Lower leg skin (tissue), 4 donors: ENCODE measurements at regions not wholly inside any gene's neighbourhood (a gene's known extent, or its start where the extent isn't known, plus 50 kb on each side); places are given as distances from the start of the nearest gene placed in this dataset.

Source experiments
- DNase-seq, 2 donors: peaks; one replicate each; pipeline ENCODE4 v3.0.0-alpha.2; 2019; ENCODE audit warnings: low spot score in 2 of 2
- H3K4me3 ChIP-seq: fragments of 200-600 bp; sonication (generic); 2 replicates; pipeline ENCODE4 v1.5.1; 2017; ENCODE audit warnings: mild to moderate bottlenecking, low read depth; ENCODE audit not compliant: poor library complexity, severe bottlenecking
- POLR2A ChIP-seq, 2 donors: fragments of 450-650 bp; IDR thresholded peaks; one replicate each; pipeline ENCODE4 v1.6.1; 2016 to 2017; ENCODE audit warnings: antibody characterized with exemption in 2 of 2, mild to moderate bottlenecking in 1 of 2, moderate library complexity in 1 of 2
- whole genome bisulfite sequencing, 2 donors: methylation state at CpG; one replicate each; pipeline ENCODE4 v1.1.5; 2018; 5-methylcytosine and 5-hydroxymethylcytosine counted together
- intact Hi-C: fragments of 100-400 bp; cut with DNase I; formaldehyde crosslinking; loops from one replicate; pipeline ENCODE4 v1.15.0; 2023; ENCODE audit warnings: low total_unique reads
- TF ChIP-seq, protein P1 (sequence below), 3 donors: fragments of 450-650 bp; IDR thresholded peaks; one replicate each; pipeline ENCODE4 v1.5.1; 2016; ENCODE audit warnings: antibody characterized with exemption in 3 of 3, mild to moderate bottlenecking in 3 of 3, moderate library complexity in 2 of 3

GRCh38 chr9:89882930-89883361 is 278.1 kb downstream of the GADD45G start:
- peak in 1 of 2 donors; percentile 9 for DNase-seq
- 93% methylated on average over 7 of the region's 7 CpGs for WGBS, 2 donors
- TF ChIP-seq, protein P1, sequence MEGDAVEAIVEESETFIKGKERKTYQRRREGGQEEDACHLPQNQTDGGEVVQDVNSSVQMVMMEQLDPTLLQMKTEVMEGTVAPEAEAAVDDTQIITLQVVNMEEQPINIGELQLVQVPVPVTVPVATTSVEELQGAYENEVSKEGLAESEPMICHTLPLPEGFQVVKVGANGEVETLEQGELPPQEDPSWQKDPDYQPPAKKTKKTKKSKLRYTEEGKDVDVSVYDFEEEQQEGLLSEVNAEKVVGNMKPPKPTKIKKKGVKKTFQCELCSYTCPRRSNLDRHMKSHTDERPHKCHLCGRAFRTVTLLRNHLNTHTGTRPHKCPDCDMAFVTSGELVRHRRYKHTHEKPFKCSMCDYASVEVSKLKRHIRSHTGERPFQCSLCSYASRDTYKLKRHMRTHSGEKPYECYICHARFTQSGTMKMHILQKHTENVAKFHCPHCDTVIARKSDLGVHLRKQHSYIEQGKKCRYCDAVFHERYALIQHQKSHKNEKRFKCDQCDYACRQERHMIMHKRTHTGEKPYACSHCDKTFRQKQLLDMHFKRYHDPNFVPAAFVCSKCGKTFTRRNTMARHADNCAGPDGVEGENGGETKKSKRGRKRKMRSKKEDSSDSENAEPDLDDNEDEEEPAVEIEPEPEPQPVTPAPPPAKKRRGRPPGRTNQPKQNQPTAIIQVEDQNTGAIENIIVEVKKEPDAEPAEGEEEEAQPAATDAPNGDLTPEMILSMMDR (IDR thresholded peaks at IDR 0.05), result no peak
- no peak for TF ChIP-seq POLR2A (IDR thresholded peaks at IDR 0.05)
- intact Hi-C loops, result no loop called here
- H3K4me3 ChIP-seq, result no peak overlapping the region

DNA sequence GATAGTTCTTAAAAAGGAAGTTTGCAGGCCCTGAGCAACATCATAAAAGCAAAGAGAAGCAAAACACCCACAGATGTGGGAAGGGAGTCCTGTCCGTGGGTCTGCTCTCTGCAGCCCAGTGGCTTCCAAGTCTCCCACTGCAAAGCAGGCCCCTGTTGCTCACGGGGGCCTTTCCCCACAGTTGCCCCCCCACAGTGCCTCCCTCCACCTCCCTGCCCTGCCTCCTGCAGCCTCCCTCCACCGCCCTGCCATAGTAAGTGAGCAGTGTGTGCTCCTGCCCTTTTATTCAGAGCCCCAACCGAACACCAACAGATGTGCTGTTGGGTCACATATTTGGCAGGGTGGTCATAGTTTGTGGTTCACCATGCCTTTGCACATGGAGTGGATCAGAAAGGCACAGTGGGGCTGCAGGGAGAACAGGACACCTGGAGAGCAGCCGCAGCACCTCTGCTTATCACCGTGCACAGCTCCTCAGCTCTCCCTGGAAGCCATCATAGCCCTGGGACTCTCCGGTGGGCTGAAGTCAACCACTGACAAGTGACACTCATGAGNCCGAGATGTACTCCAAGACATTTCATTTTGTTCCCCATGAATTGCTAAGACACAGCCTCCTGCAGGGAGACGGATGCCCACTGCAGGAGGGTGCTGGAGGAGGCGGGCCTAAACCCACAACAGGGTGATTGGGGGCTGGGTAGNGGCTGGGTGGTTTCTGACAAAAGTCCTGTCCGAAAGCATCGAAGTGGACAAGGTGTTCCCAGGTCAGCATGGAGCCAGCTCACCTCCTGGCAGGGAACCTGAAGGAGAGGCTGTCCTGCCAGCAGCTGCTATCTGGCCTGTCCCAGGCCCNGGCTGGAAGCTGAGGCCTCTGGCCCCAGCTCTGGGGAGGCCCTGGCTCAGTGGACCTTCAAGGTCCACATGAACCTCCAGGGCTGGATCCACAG is 278.9 kb downstream of the GADD45G start:
- peak; percentile 11 to 63 for DNase-seq
- 93 to 95% methylated on average over 12 of the region's 12 CpGs for WGBS, 2 donors
- intact Hi-C loops, result no loop called here
- TF ChIP-seq, protein P1 (IDR thresholded peaks at IDR 0.05), result no peak
- TF ChIP-seq POLR2A (IDR thresholded peaks at IDR 0.05), result no peak
- no peak overlapping the region for H3K4me3 ChIP-seq

DNA sequence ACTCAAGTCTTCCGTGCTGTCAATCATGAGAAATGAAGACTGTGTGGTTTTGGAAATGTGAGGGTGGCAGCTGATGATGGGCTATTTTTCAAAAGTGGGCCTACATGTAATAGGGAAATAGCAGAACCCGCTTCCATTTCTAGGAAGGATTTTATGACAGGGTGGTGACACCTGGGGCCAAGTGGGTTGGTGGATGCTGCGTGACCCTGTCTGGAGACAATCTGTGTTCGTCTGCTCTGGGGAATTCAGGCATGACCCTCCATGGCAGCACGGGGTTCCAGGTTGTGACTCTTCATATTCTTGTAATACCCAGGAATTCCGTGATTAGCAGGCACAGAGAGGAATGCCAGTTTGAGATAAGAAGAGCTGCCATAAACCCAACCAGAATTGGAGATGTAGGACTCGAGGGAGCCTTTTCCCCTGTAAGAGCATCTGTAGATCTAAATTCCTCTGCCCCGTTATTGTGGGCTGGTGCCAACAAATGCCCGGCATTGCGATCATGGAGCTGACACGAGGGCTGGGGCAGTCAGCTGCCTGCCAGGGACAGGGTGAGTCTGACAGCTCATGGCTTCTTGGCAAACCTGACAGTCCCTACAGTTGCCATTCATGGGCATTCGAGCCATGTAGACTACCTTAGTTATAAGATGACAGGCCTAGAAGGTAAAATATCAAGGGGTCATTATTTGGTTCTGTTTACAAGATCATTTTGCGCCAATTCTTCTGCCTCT is 279.7 kb downstream of the GADD45G start:
- DNase-seq, result peak; percentile 8 to 70
- WGBS, 2 donors, result 92 to 97% methylated on average over 13 of the region's 13 CpGs
- intact Hi-C loops, result no loop called here

DNA sequence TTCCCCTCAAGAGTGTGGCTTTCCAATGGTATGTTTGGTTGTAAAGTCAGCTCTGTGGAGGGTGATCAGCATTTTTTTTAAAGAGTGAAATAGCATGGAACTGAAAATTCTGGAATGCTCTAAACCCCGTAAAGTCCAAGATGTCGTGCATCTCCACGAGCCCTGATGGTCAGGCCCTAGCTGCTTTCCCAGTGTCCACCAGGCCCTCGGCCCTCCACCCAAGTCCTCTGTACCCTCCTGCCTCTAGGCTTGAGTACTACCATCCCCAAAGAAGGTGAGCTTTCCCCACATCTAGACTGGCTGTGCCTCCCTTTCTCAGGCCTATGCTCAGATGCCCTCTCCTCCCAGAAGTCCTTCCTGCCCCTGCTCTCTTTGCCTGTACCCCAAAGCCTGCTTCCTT is 280.3 kb downstream of the GADD45G start:
- H3K4me3 ChIP-seq, result no peak overlapping the region
- DNase-seq, result peak in 1 of 2 donors; percentile 8
- 92 to 95% methylated on average over 4 of the region's 4 CpGs for WGBS, 2 donors
- TF ChIP-seq, protein P1 (IDR thresholded peaks at IDR 0.05), result no peak
- no peak for TF ChIP-seq POLR2A (IDR thresholded peaks at IDR 0.05)
- intact Hi-C loops, result no loop called here

More for the DNA sequence above, 279.7 kb downstream of the GADD45G start:
- TF ChIP-seq POLR2A (IDR thresholded peaks at IDR 0.05), result no peak
- TF ChIP-seq, protein P1 (IDR thresholded peaks at IDR 0.05), result no peak
- H3K4me3 ChIP-seq, result no peak overlapping the region

DNA sequence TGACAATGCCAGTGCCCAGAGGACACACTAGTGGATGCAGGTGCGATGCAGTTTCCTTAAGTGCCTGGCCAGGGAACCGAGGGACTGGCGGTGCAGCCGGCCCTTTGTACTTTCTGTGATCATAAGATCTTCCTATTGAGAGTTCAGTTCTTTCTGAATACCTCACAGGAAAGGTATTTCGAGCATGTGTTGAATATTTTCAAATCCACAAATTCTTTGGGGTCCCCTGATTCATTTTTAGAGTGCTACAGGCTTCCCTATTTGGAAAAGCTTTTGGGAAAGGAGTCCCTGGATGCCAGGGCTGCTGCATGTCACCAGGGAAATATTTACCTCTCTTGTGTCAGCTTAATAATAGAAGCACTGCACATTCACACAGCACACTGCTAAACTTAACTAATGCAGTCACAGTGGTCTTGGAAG is 281.5 kb downstream of the GADD45G start:
- intact Hi-C loops, result no loop called here
- peak in 1 of 2 donors; percentile 48 for DNase-seq
- TF ChIP-seq POLR2A (IDR thresholded peaks at IDR 0.05), result no peak
- TF ChIP-seq, protein P1 (IDR thresholded peaks at IDR 0.05), result no peak
- 78 to 81% methylated on average over 5 of the region's 5 CpGs for WGBS, 2 donors
- no peak overlapping the region for H3K4me3 ChIP-seq
